ENCODE measurements at regions not wholly inside any gene's neighbourhood (a gene's known extent, or its start where the extent isn't known, plus 50 kb on each side); places are given as distances from the start of the nearest gene placed in this dataset.
A peak's percentile ranks its signal among the peaks of the same experiment; 100 is the strongest.

DNA sequence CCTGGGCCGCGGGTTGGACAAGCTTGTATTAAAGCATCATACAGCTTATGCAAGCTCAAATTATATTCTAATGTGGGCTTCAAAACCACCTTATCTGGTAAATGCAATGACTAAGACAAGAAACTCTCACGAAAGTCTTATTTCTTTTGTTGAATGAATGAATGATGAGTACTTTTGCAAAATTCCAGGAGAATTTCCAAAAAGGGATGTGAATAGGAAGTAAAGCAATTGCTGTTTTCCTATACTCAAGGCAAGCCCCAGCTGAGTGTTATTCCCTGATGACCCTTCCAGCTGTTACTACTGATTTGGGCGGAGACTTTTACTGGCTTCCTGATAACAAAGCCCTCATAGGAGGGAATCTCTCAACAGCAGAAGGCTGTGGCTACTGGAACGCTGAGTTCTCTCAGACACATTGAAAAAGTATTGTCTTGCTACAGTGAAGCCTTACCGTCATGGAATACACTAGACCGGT, 162.8 kb downstream of the SREK1 start:
- H3K4me3 ChIP-seq (ENCODE audit: low read depth, poor library complexity, severe bottlenecking) = no peak overlapping the region
- no peak for DNase-seq (ENCODE audit: low spot score in 2 of 2)
- no peak for TF ChIP-seq POLR2A (IDR thresholded peaks at IDR 0.05)
- TF ChIP-seq, protein P1, sequence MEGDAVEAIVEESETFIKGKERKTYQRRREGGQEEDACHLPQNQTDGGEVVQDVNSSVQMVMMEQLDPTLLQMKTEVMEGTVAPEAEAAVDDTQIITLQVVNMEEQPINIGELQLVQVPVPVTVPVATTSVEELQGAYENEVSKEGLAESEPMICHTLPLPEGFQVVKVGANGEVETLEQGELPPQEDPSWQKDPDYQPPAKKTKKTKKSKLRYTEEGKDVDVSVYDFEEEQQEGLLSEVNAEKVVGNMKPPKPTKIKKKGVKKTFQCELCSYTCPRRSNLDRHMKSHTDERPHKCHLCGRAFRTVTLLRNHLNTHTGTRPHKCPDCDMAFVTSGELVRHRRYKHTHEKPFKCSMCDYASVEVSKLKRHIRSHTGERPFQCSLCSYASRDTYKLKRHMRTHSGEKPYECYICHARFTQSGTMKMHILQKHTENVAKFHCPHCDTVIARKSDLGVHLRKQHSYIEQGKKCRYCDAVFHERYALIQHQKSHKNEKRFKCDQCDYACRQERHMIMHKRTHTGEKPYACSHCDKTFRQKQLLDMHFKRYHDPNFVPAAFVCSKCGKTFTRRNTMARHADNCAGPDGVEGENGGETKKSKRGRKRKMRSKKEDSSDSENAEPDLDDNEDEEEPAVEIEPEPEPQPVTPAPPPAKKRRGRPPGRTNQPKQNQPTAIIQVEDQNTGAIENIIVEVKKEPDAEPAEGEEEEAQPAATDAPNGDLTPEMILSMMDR (IDR thresholded peaks at IDR 0.05) = no peak
- intact Hi-C loops (cut with DNase I; ENCODE audit: low total_unique reads) = loop anchor here (10.0 kb wide), 1 partner anchor 448 kb away; no protein-coding TSS in a partner anchor
- WGBS, 2 donors = 62 to 64% methylated on average over 7 of the region's 7 CpGs

DNA sequence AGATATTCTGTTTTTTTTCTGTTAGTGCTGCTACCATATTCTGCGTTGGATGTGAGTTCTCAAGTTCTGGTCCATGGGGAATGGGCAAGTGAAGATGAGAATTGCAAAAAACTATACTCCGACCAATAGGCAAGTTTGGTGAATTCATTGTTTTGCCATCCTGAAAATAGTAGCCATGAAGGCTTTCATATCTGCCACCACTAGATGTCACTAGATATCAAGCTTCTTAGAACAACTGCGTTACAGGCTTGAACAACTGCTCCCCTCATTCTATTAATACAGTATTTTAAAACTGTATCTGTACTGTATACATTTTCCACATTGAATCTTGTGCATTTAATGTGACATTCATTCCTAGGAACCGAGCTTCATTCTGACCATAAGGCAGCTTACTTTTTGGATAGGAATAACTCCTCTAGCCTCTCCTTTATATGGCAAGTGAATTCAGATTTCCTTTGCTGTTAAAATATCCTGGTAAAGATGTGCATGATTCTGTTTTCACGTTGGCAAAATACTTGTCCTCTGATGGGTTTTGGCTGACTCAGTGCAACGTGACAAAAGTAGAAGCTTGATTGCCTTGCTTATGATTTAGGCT, 163.6 kb downstream of the SREK1 start:
- WGBS, 2 donors = 7 to 10% methylated on average over 6 of the region's 6 CpGs
- DNase-seq (ENCODE audit: low spot score in 2 of 2) = no peak
- TF ChIP-seq, protein P1 (IDR thresholded peaks at IDR 0.05) = no peak
- no peak for TF ChIP-seq POLR2A (IDR thresholded peaks at IDR 0.05)

DNA sequence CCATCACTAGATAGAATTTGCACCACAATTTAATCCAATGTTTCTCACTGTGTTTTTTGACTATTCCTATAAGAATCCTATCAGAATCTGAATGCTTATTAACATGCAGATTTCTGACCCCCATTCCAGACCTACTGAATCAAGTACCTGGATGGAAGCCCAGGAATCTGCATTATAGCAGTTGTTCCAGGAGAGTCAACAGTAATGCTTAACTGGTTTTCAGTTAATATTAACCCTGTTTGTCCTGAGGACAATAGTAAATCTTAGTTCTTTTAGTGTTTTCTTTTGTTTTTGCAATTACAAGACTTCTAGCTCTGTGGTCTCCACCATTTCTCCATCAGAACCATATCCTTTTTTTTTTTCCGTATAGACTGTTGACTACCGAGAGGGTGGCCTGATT, 168.2 kb downstream of the SREK1 start:
- no peak for DNase-seq (ENCODE audit: low spot score in 2 of 2)
- intact Hi-C loops (cut with DNase I; ENCODE audit: low total_unique reads) = no loop called here
- 75 to 84% methylated on average over 2 of the region's 2 CpGs for WGBS, 2 donors
- H3K4me3 ChIP-seq (ENCODE audit: low read depth, poor library complexity, severe bottlenecking) = no peak overlapping the region
- TF ChIP-seq, protein P1 (IDR thresholded peaks at IDR 0.05) = no peak
- TF ChIP-seq POLR2A (IDR thresholded peaks at IDR 0.05) = no peak

More for the DNA sequence above, 163.6 kb downstream of the SREK1 start:
- no peak overlapping the region for H3K4me3 ChIP-seq (ENCODE audit: low read depth, poor library complexity, severe bottlenecking)
- intact Hi-C loops (cut with DNase I; ENCODE audit: low total_unique reads) = loop anchor here (10.0 kb wide), 1 partner anchor 447 kb away; no protein-coding TSS in a partner anchor

DNA sequence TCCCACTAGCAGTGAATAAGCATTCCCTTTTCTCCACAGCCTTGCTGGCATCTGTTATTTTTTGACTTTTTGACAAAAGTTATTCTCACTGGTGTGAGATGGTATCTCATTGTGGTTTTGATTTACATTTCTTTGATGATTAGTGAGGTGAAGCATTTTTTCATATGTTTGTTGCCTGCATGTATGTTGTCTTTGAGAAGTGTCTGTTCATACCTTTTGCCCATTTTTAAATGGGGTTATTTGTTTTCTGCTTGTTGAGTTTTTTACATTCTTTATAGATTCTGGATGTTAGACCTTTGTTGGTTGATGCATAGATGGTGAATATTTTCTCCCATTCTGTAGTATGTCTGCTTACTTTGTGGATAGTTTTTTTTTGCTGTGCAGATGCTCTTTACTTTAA, 171.7 kb downstream of the SREK1 start:
- no peak overlapping the region for H3K4me3 ChIP-seq (ENCODE audit: low read depth, poor library complexity, severe bottlenecking)
- DNase-seq (ENCODE audit: low spot score in 2 of 2) = no peak
- TF ChIP-seq POLR2A (IDR thresholded peaks at IDR 0.05) = no peak
- TF ChIP-seq, protein P1 (IDR thresholded peaks at IDR 0.05) = no peak
- intact Hi-C loops (cut with DNase I; ENCODE audit: low total_unique reads) = no loop called here

DNA sequence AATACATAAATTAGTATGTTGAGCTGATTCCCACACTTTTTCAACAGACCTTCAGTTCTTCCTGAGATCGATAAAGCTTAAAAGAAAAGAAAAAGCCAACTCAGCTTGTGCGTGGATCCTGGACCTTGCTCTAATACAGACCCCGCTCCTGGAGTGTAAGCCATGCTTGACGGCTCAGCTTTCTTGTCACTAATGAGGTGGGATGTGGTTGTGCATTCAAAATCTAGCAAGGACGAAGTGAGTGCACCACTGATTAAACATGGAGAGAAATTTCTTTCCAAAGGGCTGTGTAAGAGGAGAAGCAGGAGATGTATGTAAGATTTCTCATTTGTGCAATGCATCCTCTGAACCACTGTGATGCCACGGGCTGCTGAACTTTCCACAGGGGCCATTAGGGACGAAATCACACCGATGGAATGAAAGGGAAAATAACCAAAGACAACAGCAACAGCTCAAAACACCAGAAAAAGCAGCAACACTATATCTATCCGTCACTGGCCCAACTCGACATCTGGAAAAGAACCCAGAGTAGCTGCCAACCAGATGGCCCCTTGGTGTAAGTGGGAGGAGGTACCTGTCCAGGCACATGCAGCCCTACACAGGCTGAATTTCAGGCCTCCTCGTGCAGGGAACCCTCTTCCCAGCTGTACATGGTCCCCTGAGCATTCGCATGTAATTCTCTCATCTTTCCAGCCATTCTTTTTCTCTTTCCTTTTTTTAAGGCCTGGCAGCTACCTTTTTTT, 178.9 kb downstream of the SREK1 start:
- WGBS, 2 donors = 87% methylated on average over 12 of the region's 12 CpGs
- DNase-seq (ENCODE audit: low spot score in 2 of 2) = peak in 1 of 2 donors; percentile 37
- H3K4me3 ChIP-seq (ENCODE audit: low read depth, poor library complexity, severe bottlenecking) = no peak overlapping the region
- intact Hi-C loops (cut with DNase I; ENCODE audit: low total_unique reads) = no loop called here
- no peak for TF ChIP-seq POLR2A (IDR thresholded peaks at IDR 0.05)

DNA sequence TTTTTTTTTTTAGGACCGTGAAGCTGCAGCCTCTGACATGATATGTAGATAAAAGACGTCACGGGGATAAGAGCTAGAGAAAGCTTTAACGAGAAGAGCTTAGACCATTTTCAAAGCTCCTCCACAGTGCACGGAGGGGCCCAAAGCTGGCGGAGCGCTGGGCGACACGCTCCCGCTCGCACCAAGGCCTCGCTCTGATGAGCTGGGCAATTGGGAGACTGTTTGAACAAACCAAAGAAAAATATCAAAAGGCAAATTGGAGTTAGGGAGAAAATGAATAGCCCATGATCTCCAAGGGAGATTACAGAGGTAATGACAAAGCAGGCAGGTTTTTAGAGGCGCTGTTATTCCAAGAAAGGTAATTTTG, 179.4 kb downstream of the SREK1 start:
- no peak for DNase-seq (ENCODE audit: low spot score in 2 of 2)
- no peak for TF ChIP-seq POLR2A (IDR thresholded peaks at IDR 0.05)
- TF ChIP-seq, protein P1 (IDR thresholded peaks at IDR 0.05) = no peak
- H3K4me3 ChIP-seq (ENCODE audit: low read depth, poor library complexity, severe bottlenecking) = no peak overlapping the region
- intact Hi-C loops (cut with DNase I; ENCODE audit: low total_unique reads) = no loop called here
- 77 to 82% methylated on average over 13 of the region's 13 CpGs for WGBS, 2 donors
